GM18519 (cell line): ENCODE measurements at regions not wholly inside any gene's neighbourhood (a gene's known extent, or its start where the extent isn't known, plus 50 kb on each side); places are given as distances from the start of the nearest gene placed in this dataset.
"Not testable (repeated sequence)": the region's sequence is repeated elsewhere in the genome, so short reads cannot be mapped to it uniquely, and the experiment has no call there.

Experiments
- ATAC-seq: cut with Tn5 transposase; IDR thresholded peaks from one replicate; pipeline ENCODE4 v1.9.1; 2021; ENCODE audit warnings: mild to moderate bottlenecking, moderate library complexity; ENCODE audit not compliant: unreplicated experiment, low FRiP score

GRCh38 chr2:22359071-22359672, 1025.8 kb upstream of the KLHL29 start:
- ATAC-seq: no peak

GRCh38 chr2:22360735-22361374, 1024.1 kb upstream of the KLHL29 start:
- no peak for ATAC-seq

GRCh38 chr2:22361571-22361970, 1023.4 kb upstream of the KLHL29 start:
- no peak for ATAC-seq

GRCh38 chr2:22375096-22375495, 1009.9 kb upstream of the KLHL29 start:
- no peak for ATAC-seq

- ATAC-seq: no peak
Observed at GRCh38 chr2:22377268-22377667, 1007.7 kb upstream of the KLHL29 start.

- no peak for ATAC-seq
Observed at GRCh38 chr2:22382479-22383169, 1002.4 kb upstream of the KLHL29 start.

- no peak for ATAC-seq
Observed at GRCh38 chr2:22397847-22398246, 987.1 kb upstream of the KLHL29 start.

GRCh38 chr2:22403748-22404147, 981.2 kb upstream of the KLHL29 start:
- no peak for ATAC-seq

GRCh38 chr2:22406625-22407024, 978.4 kb upstream of the KLHL29 start:
- ATAC-seq: no peak

- no peak for ATAC-seq
Observed at GRCh38 chr2:22420076-22420475, 964.9 kb upstream of the KLHL29 start.

GRCh38 chr2:22442051-22442450, 942.9 kb upstream of the KLHL29 start:
- ATAC-seq: no peak

- no peak for ATAC-seq
Observed at GRCh38 chr2:22444281-22444680, 940.7 kb upstream of the KLHL29 start.

GRCh38 chr2:22449696-22450095, 935.3 kb upstream of the KLHL29 start:
- ATAC-seq: no peak

GRCh38 chr2:22450831-22451230, 934.1 kb upstream of the KLHL29 start:
- ATAC-seq: no peak

GRCh38 chr2:22454826-22455485, 930.0 kb upstream of the KLHL29 start:
- ATAC-seq: no peak

GRCh38 chr2:22458440-22458839, 926.5 kb upstream of the KLHL29 start:
- no peak for ATAC-seq

- ATAC-seq: not testable (repeated sequence)
Observed at GRCh38 chr2:22475103-22475502, 909.9 kb upstream of the KLHL29 start.

- no peak for ATAC-seq
Observed at GRCh38 chr2:22478329-22478728, 906.6 kb upstream of the KLHL29 start.

GRCh38 chr2:22481486-22482259, 903.3 kb upstream of the KLHL29 start:
- ATAC-seq: no peak

GRCh38 chr2:22483036-22483435, 901.9 kb upstream of the KLHL29 start:
- ATAC-seq: no peak

GRCh38 chr2:22485486-22485885, 899.5 kb upstream of the KLHL29 start:
- no peak for ATAC-seq
